OCI-LY1 (cell line): ENCODE measurements at regions not wholly inside any gene's neighbourhood (a gene's known extent, or its start where the extent isn't known, plus 50 kb on each side); places are given as distances from the start of the nearest gene placed in this dataset.

Experiments used
- EZH2 ChIP-seq: fragments of 200-600 bp; sonication (generic), shearing (Covaris generic); IDR thresholded peaks from 2 replicates; pipeline ENCODE4 v1.8.0; 2017; ENCODE audit warnings: borderline replicate concordance, mixed run types, mild to moderate bottlenecking, antibody characterized with exemption, low read length, moderate library complexity, mixed read lengths
- TF ChIP-seq, protein P1 (sequence below): fragments of 200-600 bp; sonication (generic), shearing (Covaris generic); IDR thresholded peaks from 2 replicates; pipeline ENCODE4 v1.5.1; 2017; ENCODE audit warnings: mild to moderate bottlenecking, antibody characterized with exemption, low read length, moderate library complexity, mixed read lengths

DNA sequence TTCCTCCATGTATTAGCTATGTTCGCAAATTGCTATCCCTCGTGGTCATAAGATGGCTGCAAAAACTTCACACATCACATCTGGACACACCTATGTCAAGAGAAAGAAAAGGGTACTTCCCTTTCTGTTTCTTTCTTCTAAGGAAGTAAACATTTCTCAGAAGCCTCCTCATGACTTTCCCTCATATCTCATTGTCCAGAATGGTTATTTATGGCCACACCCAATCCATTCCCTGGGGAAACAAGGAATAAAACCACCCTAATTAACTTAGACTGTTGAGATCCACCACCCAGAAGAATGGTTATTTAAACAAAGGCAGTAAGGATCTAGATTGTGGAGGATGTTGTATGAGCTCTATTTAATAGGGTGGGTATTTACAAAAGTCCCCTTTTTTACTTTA lies 160.8 kb upstream of the LNX1 start:
- TF ChIP-seq, protein P1, sequence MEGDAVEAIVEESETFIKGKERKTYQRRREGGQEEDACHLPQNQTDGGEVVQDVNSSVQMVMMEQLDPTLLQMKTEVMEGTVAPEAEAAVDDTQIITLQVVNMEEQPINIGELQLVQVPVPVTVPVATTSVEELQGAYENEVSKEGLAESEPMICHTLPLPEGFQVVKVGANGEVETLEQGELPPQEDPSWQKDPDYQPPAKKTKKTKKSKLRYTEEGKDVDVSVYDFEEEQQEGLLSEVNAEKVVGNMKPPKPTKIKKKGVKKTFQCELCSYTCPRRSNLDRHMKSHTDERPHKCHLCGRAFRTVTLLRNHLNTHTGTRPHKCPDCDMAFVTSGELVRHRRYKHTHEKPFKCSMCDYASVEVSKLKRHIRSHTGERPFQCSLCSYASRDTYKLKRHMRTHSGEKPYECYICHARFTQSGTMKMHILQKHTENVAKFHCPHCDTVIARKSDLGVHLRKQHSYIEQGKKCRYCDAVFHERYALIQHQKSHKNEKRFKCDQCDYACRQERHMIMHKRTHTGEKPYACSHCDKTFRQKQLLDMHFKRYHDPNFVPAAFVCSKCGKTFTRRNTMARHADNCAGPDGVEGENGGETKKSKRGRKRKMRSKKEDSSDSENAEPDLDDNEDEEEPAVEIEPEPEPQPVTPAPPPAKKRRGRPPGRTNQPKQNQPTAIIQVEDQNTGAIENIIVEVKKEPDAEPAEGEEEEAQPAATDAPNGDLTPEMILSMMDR, result no peak
- TF ChIP-seq EZH2, result no peak
